CD14-positive monocyte (primary cell): ENCODE measurements at regions not wholly inside any gene's neighbourhood (a gene's known extent, or its start where the extent isn't known, plus 50 kb on each side); places are given as distances from the start of the nearest gene placed in this dataset.

Experiments
- DNase-seq, 3 donors: peaks; one replicate each; pipeline ENCODE4 v3.0.0-alpha.2; 2011 to 2022
- H2AFZ ChIP-seq: 2 replicates; pipeline ENCODE4 v1.6.0; 2012; ENCODE audit warnings: mild to moderate bottlenecking, low read depth, low read length, inconsistent platforms; ENCODE audit not compliant: insufficient read depth, poor library complexity, severe bottlenecking
- H3K27ac ChIP-seq, 2 donors: 1 replicate in 1 of 2; 2 replicates in 1 of 2; pipeline ENCODE4 v1.5.1; 2012 to 2013; ENCODE audit warnings: low read length in 2 of 2, control low read depth in 1 of 2, inconsistent platforms in 1 of 2, low read depth in 1 of 2, mild to moderate bottlenecking in 1 of 2
- H3K27me3 ChIP-seq, 2 donors: one replicate each; pipeline versions ENCODE4 v1.6.0 to v1.6.1; 2011 to 2013; ENCODE audit warnings: low read length in 2 of 2; ENCODE audit not compliant: control insufficient read depth in 2 of 2, insufficient read depth in 2 of 2
- H3K36me3 ChIP-seq, 2 donors: replicated peaks in 1 of 2; 1 replicate in 1 of 2; 2 replicates in 1 of 2; pipeline versions ENCODE4 v1.5.1 to v1.6.1; 2012 to 2013; ENCODE audit warnings: low read length in 2 of 2, control low read depth in 1 of 2, inconsistent platforms in 1 of 2, mild to moderate bottlenecking in 1 of 2; ENCODE audit not compliant: insufficient read depth in 2 of 2, control insufficient read depth in 1 of 2
- H3K4me1 ChIP-seq, 2 donors: 1 replicate in 1 of 2; 2 replicates in 1 of 2; pipeline versions ENCODE4 v1.5.1 to v1.6.1; 2012 to 2013; ENCODE audit warnings: low read length in 2 of 2, control low read depth in 1 of 2, inconsistent platforms in 1 of 2, mild to moderate bottlenecking in 1 of 2, moderate library complexity in 1 of 2; ENCODE audit not compliant: insufficient read depth in 2 of 2, control insufficient read depth in 1 of 2
- H3K4me2 ChIP-seq: replicated peaks from 2 replicates; pipeline ENCODE3; 2012; ENCODE audit warnings: low read length, moderate library complexity, mild to moderate bottlenecking; ENCODE audit not compliant: poor library complexity, severe bottlenecking; ENCODE audit errors: extremely low read depth
- H3K4me3 ChIP-seq, 3 experiments: fragments of 200-600 bp in 1 of 3; sonication (generic) in 1 of 3; replicated peaks in 1 of 3; 1 replicate in 2 of 3; 2 replicates in 1 of 3; pipeline ENCODE4 v1.5.1; 2011 to 2013; ENCODE audit warnings: low read length in 3 of 3, mild to moderate bottlenecking in 3 of 3, control low read depth in 2 of 3, low read depth in 2 of 3, inconsistent platforms in 1 of 3, moderate library complexity in 1 of 3
- H3K79me2 ChIP-seq: 2 replicates; pipeline ENCODE4 v1.6.0; 2012; ENCODE audit warnings: mild to moderate bottlenecking, control low read depth, inconsistent platforms, low read length, moderate library complexity; ENCODE audit not compliant: insufficient read depth
- H3K9ac ChIP-seq: 2 replicates; pipeline ENCODE4 v1.6.0; 2017; ENCODE audit warnings: low read length, mild to moderate bottlenecking; ENCODE audit not compliant: insufficient read depth, poor library complexity, severe bottlenecking
- H3K9me3 ChIP-seq, 2 donors: replicated peaks in 1 of 2; 1 replicate in 1 of 2; 2 replicates in 1 of 2; pipeline versions ENCODE4 v1.5.1 to v1.6.1; 2012 to 2013; ENCODE audit warnings: low read length in 2 of 2, control low read depth in 1 of 2; ENCODE audit not compliant: control insufficient read depth in 1 of 2, insufficient read depth in 1 of 2
- H4K20me1 ChIP-seq: 2 replicates; pipeline ENCODE4 v1.6.0; 2012; ENCODE audit warnings: mild to moderate bottlenecking, low read length, control low read depth, moderate library complexity; ENCODE audit not compliant: insufficient read depth
- H3K27ac Mint-ChIP-seq, 7 donors: one replicate each; pipeline ENCODE4 v1.8.0; 2020; ENCODE audit warnings: mild to moderate bottlenecking in 7 of 7, mixed read lengths in 7 of 7, moderate library complexity in 6 of 7, inconsistent platforms in 2 of 7
- H3K27me3 Mint-ChIP-seq, 3 donors: one replicate each; pipeline ENCODE4 v1.8.0; 2021 to 2022; ENCODE audit warnings: low read depth in 3 of 3, mild to moderate bottlenecking in 3 of 3, mixed read lengths in 3 of 3, moderate library complexity in 3 of 3, inconsistent platforms in 1 of 3
- H3K36me3 Mint-ChIP-seq, 2 donors: one replicate each; pipeline ENCODE4 v1.8.0; 2020; ENCODE audit warnings: mixed read lengths in 2 of 2, inconsistent platforms in 1 of 2, mild to moderate bottlenecking in 1 of 2
- H3K4me1 Mint-ChIP-seq: one replicate; pipeline ENCODE4 v1.8.0; 2020; ENCODE audit warnings: mild to moderate bottlenecking, mixed read lengths
- H3K4me3 Mint-ChIP-seq, 2 donors: one replicate each; pipeline ENCODE4 v1.8.0; 2020; ENCODE audit warnings: mild to moderate bottlenecking in 2 of 2, mixed read lengths in 2 of 2, moderate library complexity in 1 of 2
- H3K9me3 Mint-ChIP-seq, 7 donors: one replicate each; pipeline ENCODE4 v1.8.0; 2020 to 2022; ENCODE audit warnings: mixed read lengths in 7 of 7, mild to moderate bottlenecking in 6 of 7, moderate library complexity in 6 of 7, inconsistent platforms in 2 of 7
- WGBS: methylation state at CpG from one replicate; pipeline ENCODE4 v1.1.5; 2013; ENCODE audit warnings: missing lambda C conversion rate; ENCODE audit not compliant: insufficient coverage; 5-methylcytosine and 5-hydroxymethylcytosine counted together
- intact Hi-C, 2 donors: fragments of 100-400 bp; cut with micrococcal nuclease; formaldehyde crosslinking; loops; one replicate each; pipeline versions ENCODE4 v1.15.0 to v1.15.1; 2023
- TF ChIP-seq, protein P1 (sequence below): fragments of 200-600 bp; IDR thresholded peaks from one replicate; pipeline ENCODE4 v1.8.0; 2022; ENCODE audit warnings: antibody characterized with exemption, mild to moderate bottlenecking

DNA sequence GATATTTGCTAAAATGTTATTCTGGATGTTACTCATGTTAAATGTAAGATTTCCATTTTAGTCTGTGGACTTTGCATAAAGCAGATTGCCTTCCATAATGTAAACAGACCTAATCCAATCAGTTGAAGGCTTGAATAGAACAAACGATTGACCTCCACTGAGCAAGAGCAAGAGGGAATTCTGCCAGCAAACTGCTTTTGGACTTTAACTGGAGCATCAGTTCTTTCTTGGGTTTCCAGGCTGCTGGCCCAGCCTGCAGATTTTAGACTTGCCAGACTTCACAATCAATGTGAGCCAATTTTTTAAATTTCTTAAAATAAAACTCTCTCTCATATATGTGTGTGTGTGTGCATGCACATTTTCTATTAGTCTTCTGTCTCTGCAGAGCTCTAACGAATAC is 1248.8 kb downstream of the ADGRL3 start:
- H2AFZ ChIP-seq, result no peak overlapping the region
- H3K9ac ChIP-seq, result no peak overlapping the region
- peaks cover 0 to 5% (median 0%) of the 10 kb centered on the region in 7 donors for H3K9me3 Mint-ChIP-seq
- H3K4me3 ChIP-seq, result no peak overlapping the region
- H3K4me3 Mint-ChIP-seq, result no peak overlapping the region
- H3K9me3 ChIP-seq, result no peaks in the 10 kb centered on the region
- H3K27me3 Mint-ChIP-seq, result no peaks in the 10 kb centered on the region
- TF ChIP-seq, protein P1, sequence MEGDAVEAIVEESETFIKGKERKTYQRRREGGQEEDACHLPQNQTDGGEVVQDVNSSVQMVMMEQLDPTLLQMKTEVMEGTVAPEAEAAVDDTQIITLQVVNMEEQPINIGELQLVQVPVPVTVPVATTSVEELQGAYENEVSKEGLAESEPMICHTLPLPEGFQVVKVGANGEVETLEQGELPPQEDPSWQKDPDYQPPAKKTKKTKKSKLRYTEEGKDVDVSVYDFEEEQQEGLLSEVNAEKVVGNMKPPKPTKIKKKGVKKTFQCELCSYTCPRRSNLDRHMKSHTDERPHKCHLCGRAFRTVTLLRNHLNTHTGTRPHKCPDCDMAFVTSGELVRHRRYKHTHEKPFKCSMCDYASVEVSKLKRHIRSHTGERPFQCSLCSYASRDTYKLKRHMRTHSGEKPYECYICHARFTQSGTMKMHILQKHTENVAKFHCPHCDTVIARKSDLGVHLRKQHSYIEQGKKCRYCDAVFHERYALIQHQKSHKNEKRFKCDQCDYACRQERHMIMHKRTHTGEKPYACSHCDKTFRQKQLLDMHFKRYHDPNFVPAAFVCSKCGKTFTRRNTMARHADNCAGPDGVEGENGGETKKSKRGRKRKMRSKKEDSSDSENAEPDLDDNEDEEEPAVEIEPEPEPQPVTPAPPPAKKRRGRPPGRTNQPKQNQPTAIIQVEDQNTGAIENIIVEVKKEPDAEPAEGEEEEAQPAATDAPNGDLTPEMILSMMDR, result no peak
- no peaks in the 10 kb centered on the region for H3K4me1 ChIP-seq
- intact Hi-C loops, result no loop called here
- H3K27me3 ChIP-seq, result no peaks in the 10 kb centered on the region
- H3K36me3 ChIP-seq, result no peaks in the 10 kb centered on the region
- no peaks in the 10 kb centered on the region for H3K36me3 Mint-ChIP-seq
- no peak for DNase-seq
- H3K27ac Mint-ChIP-seq, result no peak overlapping the region
- no peaks in the 10 kb centered on the region for H3K79me2 ChIP-seq
- 75% methylated on average over 1 of the region's 2 CpGs for WGBS
- H3K27ac ChIP-seq, result no peak overlapping the region
- no peaks in the 10 kb centered on the region for H4K20me1 ChIP-seq
- H3K4me1 Mint-ChIP-seq, result no peaks in the 10 kb centered on the region
- H3K4me2 ChIP-seq, result no peak overlapping the region

DNA sequence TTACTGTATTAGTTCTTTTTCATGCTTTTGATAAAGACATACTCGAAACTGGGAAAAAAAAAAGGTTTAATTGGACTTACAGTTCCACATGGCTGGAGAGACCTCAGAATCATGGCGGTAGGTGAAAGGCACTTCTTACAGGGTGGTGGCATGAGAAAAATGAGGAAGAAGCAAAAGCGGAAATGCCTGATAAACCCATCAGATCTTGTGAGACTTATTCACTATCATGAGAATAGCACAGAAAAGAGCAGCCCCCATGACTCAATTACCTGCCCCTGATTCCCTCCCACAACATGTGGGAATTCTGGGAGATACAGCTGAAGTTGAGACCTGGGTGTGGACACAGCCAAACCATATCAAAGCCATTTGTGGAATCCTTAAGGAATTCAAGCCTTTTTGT is 1238.9 kb downstream of the ADGRL3 start:
- WGBS, result 80% methylated on average over 1 of the region's 3 CpGs
- no peaks in the 10 kb centered on the region for H3K79me2 ChIP-seq
- Mint-ChIP-seq H3K36me3 (no peaks in the 10 kb centered on the region), H3K27me3 (no peaks in the 10 kb centered on the region), H3K27ac (no peak overlapping the region), H3K4me3 (no peak overlapping the region), H3K9me3 (peaks cover 3 to 31% (median 17%) of the 10 kb centered on the region in 7 donors), H3K4me1 (no peaks in the 10 kb centered on the region)
- H3K9ac ChIP-seq, result no peak overlapping the region
- no peaks in the 10 kb centered on the region for H3K36me3 ChIP-seq
- no peak for DNase-seq
- no peak overlapping the region for H3K27ac ChIP-seq
- intact Hi-C loops, result no loop called here
- no peak overlapping the region for H3K4me2 ChIP-seq
- no peaks in the 10 kb centered on the region for H4K20me1 ChIP-seq
- H3K4me1 ChIP-seq, result no peaks in the 10 kb centered on the region
- H3K9me3 ChIP-seq, result peaks cover 9 to 11% of the 10 kb centered on the region in 2 donors
- no peak overlapping the region for H3K4me3 ChIP-seq
- no peaks in the 10 kb centered on the region for H3K27me3 ChIP-seq
- TF ChIP-seq, protein P1, result no peak
- no peak overlapping the region for H2AFZ ChIP-seq
